H9 (cell line): ENCODE measurements at regions not wholly inside any gene's neighbourhood (a gene's known extent, or its start where the extent isn't known, plus 50 kb on each side); places are given as distances from the start of the nearest gene placed in this dataset.

ENCODE experiments used
- DNase-seq: peaks from one replicate; pipeline ENCODE4 v3.0.0-alpha.2; 2017
- H2AFZ ChIP-seq: one replicate; pipeline ENCODE4 v1.6.1; 2013; ENCODE audit warnings: mild to moderate bottlenecking, low read length, control low read depth, moderate library complexity
- H2AK5ac ChIP-seq: 2 replicates; pipeline ENCODE4 v1.6.1; 2013; ENCODE audit warnings: low read length, control low read depth, mixed read lengths; ENCODE audit not compliant: insufficient read length
- H2BK120ac ChIP-seq: one replicate; pipeline ENCODE4 v1.6.1; 2013; ENCODE audit warnings: low read depth, mild to moderate bottlenecking, low read length, control low read depth, inconsistent platforms; ENCODE audit not compliant: poor library complexity, severe bottlenecking
- H2BK12ac ChIP-seq: 2 replicates; pipeline ENCODE4 v1.6.1; 2013; ENCODE audit warnings: low read length, control low read depth, mixed read lengths, low read depth; ENCODE audit not compliant: insufficient read length
- H2BK15ac ChIP-seq: 2 replicates; pipeline ENCODE4 v1.6.1; 2013; ENCODE audit warnings: low read depth, low read length, control low read depth
- H2BK20ac ChIP-seq: one replicate; pipeline ENCODE4 v1.6.1; 2013; ENCODE audit warnings: low read depth, mild to moderate bottlenecking, low read length, control low read depth, inconsistent platforms; ENCODE audit not compliant: poor library complexity, severe bottlenecking
- H2BK5ac ChIP-seq: 2 replicates; pipeline ENCODE4 v1.6.1; 2013; ENCODE audit warnings: low read length, control low read depth, mixed read lengths; ENCODE audit not compliant: insufficient read length
- H3K14ac ChIP-seq: 2 replicates; pipeline ENCODE4 v1.6.1; 2013; ENCODE audit warnings: low read length, control low read depth; ENCODE audit not compliant: insufficient read depth
- H3K18ac ChIP-seq: 2 replicates; pipeline ENCODE4 v1.6.1; 2013; ENCODE audit warnings: low read depth, mild to moderate bottlenecking, mixed read lengths, low read length, control low read depth; ENCODE audit not compliant: insufficient read length
- H3K23ac ChIP-seq: 2 replicates; pipeline ENCODE4 v1.6.1; 2013; ENCODE audit warnings: low read length, control low read depth, mixed read lengths, low read depth; ENCODE audit not compliant: insufficient read length
- H3K23me2 ChIP-seq: 2 replicates; pipeline ENCODE4 v1.6.1; 2013; ENCODE audit warnings: low read depth, mild to moderate bottlenecking, mixed read lengths, low read length, control low read depth; ENCODE audit not compliant: insufficient read length, poor library complexity, severe bottlenecking
- H3K27ac ChIP-seq: 2 replicates; pipeline ENCODE4 v1.5.1; 2013; ENCODE audit warnings: low read length, control low read depth, mixed read lengths, low read depth; ENCODE audit not compliant: insufficient read length
- H3K27me3 ChIP-seq: 2 replicates; pipeline ENCODE4 v1.6.1; 2013; ENCODE audit warnings: low read length, control low read depth, inconsistent platforms; ENCODE audit not compliant: insufficient read depth
- H3K4ac ChIP-seq: 2 replicates; pipeline ENCODE4 v1.6.1; 2013; ENCODE audit warnings: low read depth, mild to moderate bottlenecking, control low read depth, inconsistent platforms, low read length, moderate library complexity
- H3K4me1 ChIP-seq: 2 replicates; pipeline ENCODE4 v1.6.1; 2013; ENCODE audit warnings: low read length, control low read depth, inconsistent platforms; ENCODE audit not compliant: insufficient read depth
- H3K4me2 ChIP-seq: 2 replicates; pipeline ENCODE4 v1.6.1; 2013; ENCODE audit warnings: low read length, control low read depth, mixed read lengths; ENCODE audit not compliant: insufficient read length, insufficient read depth
- H3K56ac ChIP-seq: 2 replicates; pipeline ENCODE4 v1.6.1; 2013; ENCODE audit warnings: low read depth, mild to moderate bottlenecking, mixed read lengths, low read length, control low read depth; ENCODE audit not compliant: insufficient read length
- H3K79me1 ChIP-seq: 2 replicates; pipeline ENCODE4 v1.6.1; 2013; ENCODE audit warnings: low read depth, mild to moderate bottlenecking, moderate library complexity, low read length, control low read depth, inconsistent platforms; ENCODE audit not compliant: insufficient read depth, poor library complexity, severe bottlenecking
- H3K79me2 ChIP-seq: 2 replicates; pipeline ENCODE4 v1.6.1; 2013; ENCODE audit warnings: low read length, control low read depth, inconsistent platforms; ENCODE audit not compliant: insufficient read depth
- H3K9ac ChIP-seq: 2 replicates; pipeline ENCODE4 v1.6.1; 2013; ENCODE audit warnings: low read length, control low read depth, mixed read lengths; ENCODE audit not compliant: insufficient read length; ENCODE audit errors: extremely low read depth
- H3K9me3 ChIP-seq: one replicate; pipeline ENCODE4 v1.6.1; 2013; ENCODE audit warnings: low read depth, low read length, inconsistent platforms; ENCODE audit not compliant: control insufficient read depth
- H3T11ph ChIP-seq: one replicate; pipeline ENCODE4 v1.6.1; 2013; ENCODE audit warnings: mild to moderate bottlenecking, low read length, control low read depth, inconsistent platforms
- H4K20me1 ChIP-seq: one replicate; pipeline ENCODE4 v1.6.1; 2013; ENCODE audit not compliant: control insufficient read depth, insufficient read length, insufficient read depth
- H4K5ac ChIP-seq: 2 replicates; pipeline ENCODE4 v1.6.1; 2013; ENCODE audit warnings: low read depth, mild to moderate bottlenecking, mixed read lengths, low read length, control low read depth; ENCODE audit not compliant: insufficient read length
- H4K8ac ChIP-seq: replicated peaks from 2 replicates; pipeline ENCODE4 v1.6.1; 2013; ENCODE audit warnings: low read length, control low read depth, mixed read lengths, low read depth; ENCODE audit not compliant: insufficient read length
- H4K91ac ChIP-seq: 2 replicates; pipeline ENCODE4 v1.6.1; 2013; ENCODE audit warnings: low read depth, mild to moderate bottlenecking, moderate library complexity, mixed read lengths, low read length, control low read depth; ENCODE audit not compliant: insufficient read length
- H3K27ac Mint-ChIP-seq, 3 experiments: 2 replicates in 2 of 3; 3 replicates in 1 of 3; pipeline ENCODE4 v1.8.0; 2020 to 2021; ENCODE audit warnings: mixed read lengths in 3 of 3, mild to moderate bottlenecking in 1 of 3, moderate library complexity in 1 of 3
- H3K27me3 Mint-ChIP-seq: 2 replicates; pipeline ENCODE4 v1.8.0; 2021; ENCODE audit warnings: low read depth, mild to moderate bottlenecking, moderate library complexity, mixed read lengths
- H3K36me3 Mint-ChIP-seq, 3 experiments: 2 replicates in 2 of 3; 3 replicates in 1 of 3; pipeline ENCODE4 v1.8.0; 2020 to 2021; ENCODE audit warnings: low read depth in 3 of 3, mixed read lengths in 3 of 3; ENCODE audit not compliant: insufficient read depth in 1 of 3
- H3K4me1 Mint-ChIP-seq, 2 experiments: 2 replicates each; pipeline ENCODE4 v1.8.0; 2020; ENCODE audit warnings: mixed read lengths in 2 of 2
- H3K4me3 Mint-ChIP-seq, 2 experiments: 2 replicates in 1 of 2; 3 replicates in 1 of 2; pipeline ENCODE4 v1.8.0; 2020 to 2021; ENCODE audit warnings: mild to moderate bottlenecking in 2 of 2, mixed read lengths in 2 of 2, moderate library complexity in 1 of 2
- H3K9me3 Mint-ChIP-seq, 2 experiments: 2 replicates in 1 of 2; 3 replicates in 1 of 2; pipeline ENCODE4 v1.8.0; 2020; ENCODE audit warnings: mild to moderate bottlenecking in 2 of 2, mixed read lengths in 2 of 2, moderate library complexity in 1 of 2
- CTCF ChIP-seq: fragments of 200-600 bp; sonication (generic); conservative IDR thresholded peaks from 3 replicates; pipeline ENCODE4 v1.8.0; 2021; ENCODE audit warnings: antibody characterized with exemption, mild to moderate bottlenecking
- WGBS: extraction: QIAGEN DNeasy Blood & Tissue Kit; methylation state at CpG from one replicate; pipeline ENCODE4 v1.1.7; 2013; ENCODE audit warnings: missing lambda C conversion rate, low lambda C conversion rate, mixed read lengths; ENCODE audit not compliant: insufficient read length; ENCODE audit errors: extremely low coverage; 5-methylcytosine and 5-hydroxymethylcytosine counted together

GRCh38 chr6:2578767-2579166, 172.0 kb downstream of the MYLK4 start:
- Histone ChIP-seq H2AFZ (no peak overlapping the region), H3K23me2 (no peaks in the 10 kb centered on the region)
- no peak for DNase-seq

More at GRCh38 chr6:2578767-2579166, 172.0 kb downstream of the MYLK4 start:
- Mint-ChIP-seq H3K9me3 (peaks cover 3 to 10% of the 10 kb centered on the region in 2 experiments; a peak in 2 of 5 replicates), H3K27ac (no peak overlapping the region; a peak in 2 of 7 replicates), H3K4me3 (no peak overlapping the region), H3K4me1 (peaks cover 15 to 20% of the 10 kb centered on the region in 2 experiments), H3K36me3 (peaks cover 0 to 14% (median 0%) of the 10 kb centered on the region in 3 experiments; a peak in 2 of 7 replicates), H3K27me3 (peaks cover 2% of the 10 kb centered on the region)
- H3K79me1 ChIP-seq, result no peaks in the 10 kb centered on the region
- no peak for TF ChIP-seq CTCF
- H4K20me1 ChIP-seq, result no peaks in the 10 kb centered on the region
- H2BK15ac ChIP-seq, result no peak overlapping the region
- H3K4me1 ChIP-seq, result peaks cover 4% of the 10 kb centered on the region; the same call in 1 of the 2 replicates
- no peak overlapping the region for H4K8ac ChIP-seq
- no peaks in the 10 kb centered on the region for H3K9me3 ChIP-seq
- no peak overlapping the region for H2BK12ac ChIP-seq
- H4K91ac ChIP-seq, result no peak overlapping the region
- H3K56ac ChIP-seq, result no peak overlapping the region
- H2AK5ac ChIP-seq, result no peak overlapping the region
- no peaks in the 10 kb centered on the region for H3K27me3 ChIP-seq
- H3T11ph ChIP-seq, result no peak overlapping the region
- H2BK5ac ChIP-seq, result no peak overlapping the region
- H3K4me2 ChIP-seq, result no peak overlapping the region
- H3K14ac ChIP-seq, result no peak overlapping the region
- WGBS, result no CpG with 5 or more reads among the region's 2 CpGs
- no peak overlapping the region for H2BK20ac ChIP-seq
- no peak overlapping the region for H4K5ac ChIP-seq
- no peak overlapping the region for H2BK120ac ChIP-seq
- no peak overlapping the region for H3K18ac ChIP-seq
- H3K9ac ChIP-seq, result no peak overlapping the region
- no peak overlapping the region for H3K23ac ChIP-seq
- H3K4ac ChIP-seq, result no peak overlapping the region
- H3K27ac ChIP-seq, result no peak overlapping the region
- no peaks in the 10 kb centered on the region for H3K79me2 ChIP-seq
